SJSA1 (cell line): ENCODE measurements at regions not wholly inside any gene's neighbourhood (a gene's known extent, or its start where the extent isn't known, plus 50 kb on each side); places are given as distances from the start of the nearest gene placed in this dataset.

Experiments used
- DNase-seq, 2 experiments: peaks; one replicate each; pipeline ENCODE4 v3.0.0-alpha.2; 2015 to 2020; ENCODE audit warnings: low spot score in 2 of 2, low read depth in 1 of 2
- H3K27ac ChIP-seq: fragments of 250-450 bp; sonication (Bioruptor Pico); 2 replicates; pipeline ENCODE4 v1.5.1; 2020; ENCODE audit warnings: mild to moderate bottlenecking, moderate library complexity
- H3K27me3 ChIP-seq: fragments of 250-450 bp; sonication (Bioruptor Pico); replicated peaks from 2 replicates; pipeline ENCODE4 v1.5.1; 2020; ENCODE audit warnings: mild to moderate bottlenecking, moderate library complexity
- H3K36me3 ChIP-seq: fragments of 250-450 bp; sonication (Bioruptor Pico); 2 replicates; pipeline ENCODE4 v1.5.1; 2020; ENCODE audit warnings: mild to moderate bottlenecking
- H3K4me1 ChIP-seq: fragments of 250-450 bp; sonication (Bioruptor Pico); replicated peaks from 2 replicates; pipeline ENCODE4 v1.6.1; 2021; ENCODE audit warnings: mild to moderate bottlenecking
- H3K4me3 ChIP-seq: fragments of 250-450 bp; sonication (Bioruptor Pico); 2 replicates; pipeline ENCODE4 v1.5.1; 2020; ENCODE audit warnings: mild to moderate bottlenecking
- H3K9me3 ChIP-seq: fragments of 250-450 bp; sonication (Bioruptor Pico); replicated peaks from 2 replicates; pipeline ENCODE4 v1.5.1; 2020; ENCODE audit warnings: mild to moderate bottlenecking

GRCh38 chr20:9939231-9939630 is 95.6 kb upstream of the ANKEF1 start:
- no peaks in the 10 kb centered on the region for H3K4me1 ChIP-seq
- H3K27me3 ChIP-seq: peaks cover 6% of the 10 kb centered on the region; the same call in 1 of the 2 replicates
- no peak for DNase-seq
- H3K36me3 ChIP-seq: no peaks in the 10 kb centered on the region
- H3K27ac ChIP-seq: no peak overlapping the region
- H3K9me3 ChIP-seq: no peaks in the 10 kb centered on the region
- H3K4me3 ChIP-seq: no peak overlapping the region

GRCh38 chr20:9935285-9935684 is 96.4 kb upstream of the PAK5 start:
- no peak overlapping the region for H3K4me3 ChIP-seq
- DNase-seq: no peak
- no peaks in the 10 kb centered on the region for H3K4me1 ChIP-seq
- no peaks in the 10 kb centered on the region for H3K36me3 ChIP-seq
- H3K27me3 ChIP-seq: peaks cover 6% of the 10 kb centered on the region; the same call in 1 of the 2 replicates
- no peaks in the 10 kb centered on the region for H3K9me3 ChIP-seq
- no peak overlapping the region for H3K27ac ChIP-seq

- Histone ChIP-seq H3K4me3 (no peak overlapping the region), H3K4me1 (no peaks in the 10 kb centered on the region), H3K36me3 (no peaks in the 10 kb centered on the region), H3K9me3 (no peaks in the 10 kb centered on the region), H3K27ac (no peak overlapping the region), H3K27me3 (no peaks in the 10 kb centered on the region)
- DNase-seq: no peak
Observed at GRCh38 chr20:9930142-9930541, 91.3 kb upstream of the PAK5 start.

- DNase-seq: no peak
- Histone ChIP-seq H3K4me1 (no peaks in the 10 kb centered on the region), H3K27me3 (no peaks in the 10 kb centered on the region; the same call in 1 of the 2 replicates), H3K36me3 (no peaks in the 10 kb centered on the region), H3K27ac (no peak overlapping the region), H3K4me3 (no peak overlapping the region), H3K9me3 (no peaks in the 10 kb centered on the region)
Observed at GRCh38 chr20:9928955-9929354, 90.1 kb upstream of the PAK5 start.

GRCh38 chr20:9928281-9928737 is 89.4 kb upstream of the PAK5 start:
- DNase-seq: no peak
- Histone ChIP-seq H3K4me3 (no peak overlapping the region), H3K36me3 (no peaks in the 10 kb centered on the region), H3K27me3 (no peaks in the 10 kb centered on the region; the same call in 1 of the 2 replicates), H3K27ac (no peak overlapping the region), H3K9me3 (no peaks in the 10 kb centered on the region), H3K4me1 (no peaks in the 10 kb centered on the region)

GRCh38 chr20:9927224-9927623 is 88.3 kb upstream of the PAK5 start:
- no peak overlapping the region for H3K27ac ChIP-seq
- H3K4me3 ChIP-seq: no peak overlapping the region
- H3K9me3 ChIP-seq: no peaks in the 10 kb centered on the region
- no peaks in the 10 kb centered on the region for H3K4me1 ChIP-seq
- H3K36me3 ChIP-seq: no peaks in the 10 kb centered on the region
- no peaks in the 10 kb centered on the region; the same call in 1 of the 2 replicates for H3K27me3 ChIP-seq
- DNase-seq: no peak

- no peaks in the 10 kb centered on the region; the same call in 1 of the 2 replicates for H3K27me3 ChIP-seq
- no peaks in the 10 kb centered on the region for H3K9me3 ChIP-seq
- H3K4me1 ChIP-seq: no peaks in the 10 kb centered on the region
- no peak overlapping the region for H3K4me3 ChIP-seq
- no peaks in the 10 kb centered on the region for H3K36me3 ChIP-seq
- DNase-seq: no peak
- H3K27ac ChIP-seq: no peak overlapping the region
Observed at GRCh38 chr20:9926476-9926875, 87.6 kb upstream of the PAK5 start.

GRCh38 chr20:9926007-9926406 is 87.1 kb upstream of the PAK5 start:
- H3K27me3 ChIP-seq: no peaks in the 10 kb centered on the region; the same call in 1 of the 2 replicates
- H3K27ac ChIP-seq: no peak overlapping the region
- H3K4me3 ChIP-seq: no peak overlapping the region
- H3K36me3 ChIP-seq: no peaks in the 10 kb centered on the region
- no peaks in the 10 kb centered on the region for H3K9me3 ChIP-seq
- H3K4me1 ChIP-seq: no peaks in the 10 kb centered on the region
- DNase-seq: no peak

- no peak for DNase-seq
- H3K27me3 ChIP-seq: no peaks in the 10 kb centered on the region; the same call in 1 of the 2 replicates
- H3K36me3 ChIP-seq: no peaks in the 10 kb centered on the region
- H3K4me3 ChIP-seq: no peak overlapping the region
- H3K9me3 ChIP-seq: no peaks in the 10 kb centered on the region
- H3K27ac ChIP-seq: no peak overlapping the region
- no peaks in the 10 kb centered on the region for H3K4me1 ChIP-seq
Observed at GRCh38 chr20:9923648-9924047, 84.8 kb upstream of the PAK5 start.

- no peak for DNase-seq
- no peak overlapping the region for H3K4me3 ChIP-seq
- no peak overlapping the region for H3K27ac ChIP-seq
- no peaks in the 10 kb centered on the region for H3K36me3 ChIP-seq
- H3K4me1 ChIP-seq: no peaks in the 10 kb centered on the region
- H3K9me3 ChIP-seq: no peaks in the 10 kb centered on the region
- no peaks in the 10 kb centered on the region; the same call in 1 of the 2 replicates for H3K27me3 ChIP-seq
Observed at GRCh38 chr20:9920866-9921265, 82.0 kb upstream of the PAK5 start.

- Histone ChIP-seq H3K36me3 (no peaks in the 10 kb centered on the region), H3K27ac (no peak overlapping the region), H3K4me1 (no peaks in the 10 kb centered on the region), H3K27me3 (no peaks in the 10 kb centered on the region; the same call in none of the 2 replicates), H3K9me3 (no peaks in the 10 kb centered on the region), H3K4me3 (no peak overlapping the region)
- no peak for DNase-seq
Observed at GRCh38 chr20:9919271-9920014, 80.6 kb upstream of the PAK5 start.

GRCh38 chr20:9918348-9918747 is 79.5 kb upstream of the PAK5 start:
- no peak overlapping the region for H3K27ac ChIP-seq
- H3K36me3 ChIP-seq: no peaks in the 10 kb centered on the region
- H3K27me3 ChIP-seq: no peaks in the 10 kb centered on the region; the same call in none of the 2 replicates
- H3K4me1 ChIP-seq: no peaks in the 10 kb centered on the region
- DNase-seq: no peak
- H3K9me3 ChIP-seq: no peaks in the 10 kb centered on the region
- no peak overlapping the region for H3K4me3 ChIP-seq

- no peak for DNase-seq
- H3K27ac ChIP-seq: no peak overlapping the region
- H3K4me1 ChIP-seq: no peaks in the 10 kb centered on the region
- H3K4me3 ChIP-seq: no peak overlapping the region
- no peaks in the 10 kb centered on the region; the same call in none of the 2 replicates for H3K27me3 ChIP-seq
- no peaks in the 10 kb centered on the region for H3K9me3 ChIP-seq
- H3K36me3 ChIP-seq: no peaks in the 10 kb centered on the region
Observed at GRCh38 chr20:9916761-9917160, 77.9 kb upstream of the PAK5 start.

- H3K4me3 ChIP-seq: no peak overlapping the region
- H3K9me3 ChIP-seq: no peaks in the 10 kb centered on the region
- H3K4me1 ChIP-seq: no peaks in the 10 kb centered on the region
- peak in 1 of 2 experiments; percentile 45 for DNase-seq
- peaks cover 5% of the 10 kb centered on the region for H3K27me3 ChIP-seq
- H3K36me3 ChIP-seq: no peaks in the 10 kb centered on the region
- H3K27ac ChIP-seq: no peak overlapping the region
Observed at GRCh38 chr20:9912858-9913434, 74.1 kb upstream of the PAK5 start.
